H9 (cell line): ENCODE measurements at regions not wholly inside any gene's neighbourhood (a gene's known extent, or its start where the extent isn't known, plus 50 kb on each side); places are given as distances from the start of the nearest gene placed in this dataset.

Experiments
- DNase-seq: peaks from one replicate; pipeline ENCODE4 v3.0.0-alpha.2; 2017
- H2AFZ ChIP-seq: one replicate; pipeline ENCODE4 v1.6.1; 2013; ENCODE audit warnings: mild to moderate bottlenecking, low read length, control low read depth, moderate library complexity
- H2AK5ac ChIP-seq: 2 replicates; pipeline ENCODE4 v1.6.1; 2013; ENCODE audit warnings: low read length, control low read depth, mixed read lengths; ENCODE audit not compliant: insufficient read length
- H2BK120ac ChIP-seq: one replicate; pipeline ENCODE4 v1.6.1; 2013; ENCODE audit warnings: low read depth, mild to moderate bottlenecking, low read length, control low read depth, inconsistent platforms; ENCODE audit not compliant: poor library complexity, severe bottlenecking
- H2BK12ac ChIP-seq: 2 replicates; pipeline ENCODE4 v1.6.1; 2013; ENCODE audit warnings: low read length, control low read depth, mixed read lengths, low read depth; ENCODE audit not compliant: insufficient read length
- H2BK15ac ChIP-seq: 2 replicates; pipeline ENCODE4 v1.6.1; 2013; ENCODE audit warnings: low read depth, low read length, control low read depth
- H2BK20ac ChIP-seq: one replicate; pipeline ENCODE4 v1.6.1; 2013; ENCODE audit warnings: low read depth, mild to moderate bottlenecking, low read length, control low read depth, inconsistent platforms; ENCODE audit not compliant: poor library complexity, severe bottlenecking
- H2BK5ac ChIP-seq: 2 replicates; pipeline ENCODE4 v1.6.1; 2013; ENCODE audit warnings: low read length, control low read depth, mixed read lengths; ENCODE audit not compliant: insufficient read length
- H3K14ac ChIP-seq: 2 replicates; pipeline ENCODE4 v1.6.1; 2013; ENCODE audit warnings: low read length, control low read depth; ENCODE audit not compliant: insufficient read depth
- H3K18ac ChIP-seq: 2 replicates; pipeline ENCODE4 v1.6.1; 2013; ENCODE audit warnings: low read depth, mild to moderate bottlenecking, mixed read lengths, low read length, control low read depth; ENCODE audit not compliant: insufficient read length
- H3K23ac ChIP-seq: 2 replicates; pipeline ENCODE4 v1.6.1; 2013; ENCODE audit warnings: low read length, control low read depth, mixed read lengths, low read depth; ENCODE audit not compliant: insufficient read length
- H3K23me2 ChIP-seq: 2 replicates; pipeline ENCODE4 v1.6.1; 2013; ENCODE audit warnings: low read depth, mild to moderate bottlenecking, mixed read lengths, low read length, control low read depth; ENCODE audit not compliant: insufficient read length, poor library complexity, severe bottlenecking
- H3K27ac ChIP-seq: 2 replicates; pipeline ENCODE4 v1.5.1; 2013; ENCODE audit warnings: low read length, control low read depth, mixed read lengths, low read depth; ENCODE audit not compliant: insufficient read length
- H3K27me3 ChIP-seq: 2 replicates; pipeline ENCODE4 v1.6.1; 2013; ENCODE audit warnings: low read length, control low read depth, inconsistent platforms; ENCODE audit not compliant: insufficient read depth
- H3K4ac ChIP-seq: 2 replicates; pipeline ENCODE4 v1.6.1; 2013; ENCODE audit warnings: low read depth, mild to moderate bottlenecking, control low read depth, inconsistent platforms, low read length, moderate library complexity
- H3K4me1 ChIP-seq: 2 replicates; pipeline ENCODE4 v1.6.1; 2013; ENCODE audit warnings: low read length, control low read depth, inconsistent platforms; ENCODE audit not compliant: insufficient read depth
- H3K4me2 ChIP-seq: 2 replicates; pipeline ENCODE4 v1.6.1; 2013; ENCODE audit warnings: low read length, control low read depth, mixed read lengths; ENCODE audit not compliant: insufficient read length, insufficient read depth
- H3K56ac ChIP-seq: 2 replicates; pipeline ENCODE4 v1.6.1; 2013; ENCODE audit warnings: low read depth, mild to moderate bottlenecking, mixed read lengths, low read length, control low read depth; ENCODE audit not compliant: insufficient read length
- H3K79me1 ChIP-seq: 2 replicates; pipeline ENCODE4 v1.6.1; 2013; ENCODE audit warnings: low read depth, mild to moderate bottlenecking, moderate library complexity, low read length, control low read depth, inconsistent platforms; ENCODE audit not compliant: insufficient read depth, poor library complexity, severe bottlenecking
- H3K79me2 ChIP-seq: 2 replicates; pipeline ENCODE4 v1.6.1; 2013; ENCODE audit warnings: low read length, control low read depth, inconsistent platforms; ENCODE audit not compliant: insufficient read depth
- H3K9ac ChIP-seq: 2 replicates; pipeline ENCODE4 v1.6.1; 2013; ENCODE audit warnings: low read length, control low read depth, mixed read lengths; ENCODE audit not compliant: insufficient read length; ENCODE audit errors: extremely low read depth
- H3K9me3 ChIP-seq: one replicate; pipeline ENCODE4 v1.6.1; 2013; ENCODE audit warnings: low read depth, low read length, inconsistent platforms; ENCODE audit not compliant: control insufficient read depth
- H3T11ph ChIP-seq: one replicate; pipeline ENCODE4 v1.6.1; 2013; ENCODE audit warnings: mild to moderate bottlenecking, low read length, control low read depth, inconsistent platforms
- H4K20me1 ChIP-seq: one replicate; pipeline ENCODE4 v1.6.1; 2013; ENCODE audit not compliant: control insufficient read depth, insufficient read length, insufficient read depth
- H4K5ac ChIP-seq: 2 replicates; pipeline ENCODE4 v1.6.1; 2013; ENCODE audit warnings: low read depth, mild to moderate bottlenecking, mixed read lengths, low read length, control low read depth; ENCODE audit not compliant: insufficient read length
- H4K8ac ChIP-seq: replicated peaks from 2 replicates; pipeline ENCODE4 v1.6.1; 2013; ENCODE audit warnings: low read length, control low read depth, mixed read lengths, low read depth; ENCODE audit not compliant: insufficient read length
- H4K91ac ChIP-seq: 2 replicates; pipeline ENCODE4 v1.6.1; 2013; ENCODE audit warnings: low read depth, mild to moderate bottlenecking, moderate library complexity, mixed read lengths, low read length, control low read depth; ENCODE audit not compliant: insufficient read length
- H3K27ac Mint-ChIP-seq, 3 experiments: 2 replicates in 2 of 3; 3 replicates in 1 of 3; pipeline ENCODE4 v1.8.0; 2020 to 2021; ENCODE audit warnings: mixed read lengths in 3 of 3, mild to moderate bottlenecking in 1 of 3, moderate library complexity in 1 of 3
- H3K27me3 Mint-ChIP-seq: 2 replicates; pipeline ENCODE4 v1.8.0; 2021; ENCODE audit warnings: low read depth, mild to moderate bottlenecking, moderate library complexity, mixed read lengths
- H3K36me3 Mint-ChIP-seq, 3 experiments: 2 replicates in 2 of 3; 3 replicates in 1 of 3; pipeline ENCODE4 v1.8.0; 2020 to 2021; ENCODE audit warnings: low read depth in 3 of 3, mixed read lengths in 3 of 3; ENCODE audit not compliant: insufficient read depth in 1 of 3
- H3K4me1 Mint-ChIP-seq, 2 experiments: 2 replicates each; pipeline ENCODE4 v1.8.0; 2020; ENCODE audit warnings: mixed read lengths in 2 of 2
- H3K4me3 Mint-ChIP-seq, 2 experiments: 2 replicates in 1 of 2; 3 replicates in 1 of 2; pipeline ENCODE4 v1.8.0; 2020 to 2021; ENCODE audit warnings: mild to moderate bottlenecking in 2 of 2, mixed read lengths in 2 of 2, moderate library complexity in 1 of 2
- H3K9me3 Mint-ChIP-seq, 2 experiments: 2 replicates in 1 of 2; 3 replicates in 1 of 2; pipeline ENCODE4 v1.8.0; 2020; ENCODE audit warnings: mild to moderate bottlenecking in 2 of 2, mixed read lengths in 2 of 2, moderate library complexity in 1 of 2
- CTCF ChIP-seq: fragments of 200-600 bp; sonication (generic); conservative IDR thresholded peaks from 3 replicates; pipeline ENCODE4 v1.8.0; 2021; ENCODE audit warnings: antibody characterized with exemption, mild to moderate bottlenecking
- WGBS: extraction: QIAGEN DNeasy Blood & Tissue Kit; methylation state at CpG from one replicate; pipeline ENCODE4 v1.1.7; 2013; ENCODE audit warnings: missing lambda C conversion rate, low lambda C conversion rate, mixed read lengths; ENCODE audit not compliant: insufficient read length; ENCODE audit errors: extremely low coverage; 5-methylcytosine and 5-hydroxymethylcytosine counted together

DNA sequence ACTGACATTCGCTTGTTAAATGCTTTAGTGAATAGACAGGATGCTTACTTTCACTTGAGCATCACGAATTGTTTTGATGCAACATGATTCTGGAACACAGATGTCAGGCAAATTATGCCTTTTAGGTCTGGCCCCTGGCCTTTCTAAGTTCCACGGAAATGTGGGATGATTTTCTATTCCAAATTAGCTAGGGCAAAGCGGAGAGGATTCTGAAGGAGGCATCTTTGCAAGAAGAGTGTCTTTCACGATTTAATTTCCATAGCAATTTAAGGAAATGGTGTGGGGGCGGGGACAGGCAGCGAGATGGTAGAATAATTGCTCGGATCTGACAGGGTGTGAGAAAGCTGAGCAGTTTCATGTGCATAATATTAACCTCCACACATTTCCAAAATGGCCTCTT lies 238.5 kb upstream of the KCNMB2 start:
- Histone ChIP-seq H2BK120ac (no peak overlapping the region), H4K91ac (no peak overlapping the region), H4K5ac (no peak overlapping the region), H3T11ph (no peak overlapping the region), H3K18ac (no peak overlapping the region), H3K9me3 (no peaks in the 10 kb centered on the region), H2AFZ (no peak overlapping the region), H2BK5ac (no peak overlapping the region), H3K79me1 (no peaks in the 10 kb centered on the region), H3K4me2 (no peak overlapping the region), H3K4me1 (no peaks in the 10 kb centered on the region), H3K56ac (no peak overlapping the region), H3K23ac (no peak overlapping the region), H2BK20ac (no peak overlapping the region), H3K79me2 (no peaks in the 10 kb centered on the region), H3K27ac (no peak overlapping the region), H3K14ac (no peak overlapping the region), H3K4ac (no peak overlapping the region), H4K20me1 (no peaks in the 10 kb centered on the region), H2AK5ac (no peak overlapping the region), H2BK15ac (no peak overlapping the region), H3K27me3 (no peaks in the 10 kb centered on the region), H3K23me2 (no peaks in the 10 kb centered on the region), H2BK12ac (no peak overlapping the region), H3K9ac (no peak overlapping the region), H4K8ac (no peak overlapping the region)
- no peak overlapping the region for H3K4me3 Mint-ChIP-seq
- no peak for TF ChIP-seq CTCF
- H3K4me1 Mint-ChIP-seq = peaks cover 5 to 7% of the 10 kb centered on the region in 2 experiments
- H3K36me3 Mint-ChIP-seq = no peaks in the 10 kb centered on the region
- no peaks in the 10 kb centered on the region for H3K9me3 Mint-ChIP-seq
- no peaks in the 10 kb centered on the region for H3K27me3 Mint-ChIP-seq
- DNase-seq = no peak
- WGBS = no CpG with 5 or more reads among the region's 8 CpGs
- no peak overlapping the region for H3K27ac Mint-ChIP-seq
